ENCODE measurements at regions not wholly inside any gene's neighbourhood (a gene's known extent, or its start where the extent isn't known, plus 50 kb on each side); places are given as distances from the start of the nearest gene placed in this dataset.

DNA sequence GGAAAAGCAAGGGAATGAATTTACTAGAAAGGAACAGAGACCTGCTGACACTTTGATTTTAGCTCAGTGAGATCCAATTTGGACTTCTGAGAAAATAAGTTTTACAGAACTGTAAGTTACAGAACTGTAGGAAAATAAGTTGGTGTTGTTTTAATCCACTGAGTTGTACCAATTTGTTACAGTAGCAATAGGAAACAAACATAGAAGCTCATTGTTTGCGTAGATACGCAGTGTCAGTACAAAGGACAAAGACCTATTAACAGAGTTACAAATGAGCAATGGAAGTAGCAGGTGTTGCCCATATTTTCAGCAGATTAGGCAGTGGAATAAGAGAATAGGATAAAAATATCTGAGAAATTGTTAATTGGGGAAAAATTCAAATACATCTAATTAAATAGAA is 385.8 kb upstream of the CNTN6 start:
- H3K4me3 ChIP-seq (replicated peaks in 1 of 2; ENCODE audit: low read depth in 2 of 2, low read length in 2 of 2), result no peak overlapping the region
- TF ChIP-seq, protein P1, sequence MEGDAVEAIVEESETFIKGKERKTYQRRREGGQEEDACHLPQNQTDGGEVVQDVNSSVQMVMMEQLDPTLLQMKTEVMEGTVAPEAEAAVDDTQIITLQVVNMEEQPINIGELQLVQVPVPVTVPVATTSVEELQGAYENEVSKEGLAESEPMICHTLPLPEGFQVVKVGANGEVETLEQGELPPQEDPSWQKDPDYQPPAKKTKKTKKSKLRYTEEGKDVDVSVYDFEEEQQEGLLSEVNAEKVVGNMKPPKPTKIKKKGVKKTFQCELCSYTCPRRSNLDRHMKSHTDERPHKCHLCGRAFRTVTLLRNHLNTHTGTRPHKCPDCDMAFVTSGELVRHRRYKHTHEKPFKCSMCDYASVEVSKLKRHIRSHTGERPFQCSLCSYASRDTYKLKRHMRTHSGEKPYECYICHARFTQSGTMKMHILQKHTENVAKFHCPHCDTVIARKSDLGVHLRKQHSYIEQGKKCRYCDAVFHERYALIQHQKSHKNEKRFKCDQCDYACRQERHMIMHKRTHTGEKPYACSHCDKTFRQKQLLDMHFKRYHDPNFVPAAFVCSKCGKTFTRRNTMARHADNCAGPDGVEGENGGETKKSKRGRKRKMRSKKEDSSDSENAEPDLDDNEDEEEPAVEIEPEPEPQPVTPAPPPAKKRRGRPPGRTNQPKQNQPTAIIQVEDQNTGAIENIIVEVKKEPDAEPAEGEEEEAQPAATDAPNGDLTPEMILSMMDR (IDR thresholded peaks at IDR 0.05; ENCODE audit: low read depth, low read length), result no peak
- no peak for DNase-seq (ENCODE audit: low read depth in 2 of 2)

DNA sequence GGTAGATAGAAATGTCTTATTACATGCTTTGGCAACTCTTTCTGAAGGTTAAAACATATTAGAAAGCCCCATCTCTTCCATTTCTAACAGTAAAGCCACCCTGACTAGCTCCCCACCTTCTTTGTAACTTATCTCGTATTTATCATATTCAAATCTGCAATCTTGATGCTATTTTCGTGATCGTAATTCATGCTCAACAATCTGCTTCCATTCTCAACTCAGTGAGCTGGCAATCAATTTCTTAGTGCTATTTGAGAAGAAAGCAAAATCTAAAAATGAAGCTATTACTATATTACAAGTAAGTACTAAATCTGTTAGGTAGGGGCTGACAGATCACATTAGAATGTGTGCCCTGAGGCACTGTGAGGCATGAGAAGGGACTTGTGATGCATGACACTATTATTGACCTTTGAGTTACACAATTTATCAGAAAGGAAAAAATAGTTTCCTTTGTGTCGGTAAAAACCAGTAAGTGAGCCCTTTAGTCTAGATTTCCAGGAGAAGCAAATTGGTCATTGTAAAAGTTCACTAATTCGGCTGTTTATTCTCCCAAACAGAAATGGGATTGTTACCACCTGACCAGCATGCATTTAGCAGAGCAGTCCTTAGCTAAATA is 379.7 kb upstream of the CNTN6 start:
- no peak for DNase-seq (ENCODE audit: low read depth in 2 of 2)
- TF ChIP-seq, protein P1 (IDR thresholded peaks at IDR 0.05; ENCODE audit: low read depth, low read length), result no peak

DNA sequence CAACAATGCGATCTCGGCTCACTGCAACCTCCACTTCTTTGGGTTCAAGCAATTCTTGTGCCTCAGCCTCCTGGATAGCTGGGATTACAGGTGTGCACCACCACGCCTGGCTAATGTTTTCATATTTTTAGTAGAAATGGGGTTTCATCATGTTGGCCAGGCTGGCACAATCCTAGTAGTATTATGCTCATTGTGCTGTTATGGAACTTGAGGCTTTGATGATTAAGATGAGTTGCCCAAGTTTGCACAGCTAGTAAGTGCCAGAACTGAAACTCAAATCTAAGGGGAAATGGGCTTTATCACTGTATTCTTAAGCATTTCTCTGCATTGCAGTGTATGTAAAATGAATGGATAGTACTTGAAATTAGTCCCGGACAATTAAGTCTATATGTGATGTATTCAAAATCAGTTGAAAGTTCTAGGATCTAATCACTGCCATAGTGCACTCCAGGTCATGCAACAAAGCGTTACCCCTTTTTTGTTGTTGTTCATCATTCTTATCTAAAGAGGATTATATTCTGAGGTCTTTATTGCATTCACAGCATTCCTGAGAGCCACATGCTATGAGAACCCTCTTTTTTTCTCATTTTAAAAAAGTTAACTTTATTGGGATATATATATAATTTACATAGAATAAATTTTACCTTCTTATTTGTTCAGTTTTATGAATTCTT is 378.7 kb upstream of the CNTN6 start:
- no peak for DNase-seq (ENCODE audit: low read depth in 2 of 2)
- TF ChIP-seq, protein P1 (IDR thresholded peaks at IDR 0.05; ENCODE audit: low read depth, low read length), result no peak
- H3K4me3 ChIP-seq (replicated peaks in 1 of 2; ENCODE audit: low read depth in 2 of 2, low read length in 2 of 2), result no peak overlapping the region

More for the DNA sequence above, 379.7 kb upstream of the CNTN6 start:
- H3K4me3 ChIP-seq (replicated peaks in 1 of 2; ENCODE audit: low read depth in 2 of 2, low read length in 2 of 2), result no peak overlapping the region

- TF ChIP-seq, protein P1 (IDR thresholded peaks at IDR 0.05; ENCODE audit: low read depth, low read length), result no peak
- DNase-seq (ENCODE audit: low read depth in 2 of 2), result no peak
- no peak overlapping the region for H3K4me3 ChIP-seq (replicated peaks in 1 of 2; ENCODE audit: low read depth in 2 of 2, low read length in 2 of 2)
Observed at GRCh38 chr3:721086-721485, 371.7 kb upstream of the CNTN6 start.

DNA sequence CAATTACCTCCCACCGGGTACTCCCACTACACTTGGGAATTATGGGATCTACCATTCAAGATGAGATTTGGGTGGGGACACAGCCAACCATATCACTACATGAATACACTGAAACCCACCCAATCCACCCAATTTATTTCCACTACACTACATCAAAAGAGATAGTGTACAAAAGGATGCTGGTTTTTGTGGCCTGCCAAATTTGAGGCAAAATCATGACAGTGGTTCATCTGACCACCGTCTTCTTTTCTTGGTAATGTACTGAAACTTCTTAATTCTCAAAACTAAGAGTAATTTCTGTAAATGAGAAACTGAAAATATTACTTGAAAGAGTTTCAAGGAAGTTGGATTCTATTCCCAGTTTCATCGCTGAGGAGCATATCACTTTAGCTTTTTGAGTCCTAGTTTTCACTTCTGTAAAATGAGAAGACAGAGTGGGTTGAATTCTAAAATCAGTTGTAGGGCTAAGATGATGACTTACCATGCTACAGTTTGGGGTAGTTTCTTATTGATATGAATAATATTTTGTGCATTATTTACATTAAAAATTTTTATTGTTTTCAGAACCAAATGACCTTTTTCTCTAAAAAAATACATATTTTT is 360.4 kb upstream of the CNTN6 start:
- no peak for DNase-seq (ENCODE audit: low read depth in 2 of 2)
- TF ChIP-seq, protein P1 (IDR thresholded peaks at IDR 0.05; ENCODE audit: low read depth, low read length), result no peak
- no peak overlapping the region for H3K4me3 ChIP-seq (replicated peaks in 1 of 2; ENCODE audit: low read depth in 2 of 2, low read length in 2 of 2)

DNA sequence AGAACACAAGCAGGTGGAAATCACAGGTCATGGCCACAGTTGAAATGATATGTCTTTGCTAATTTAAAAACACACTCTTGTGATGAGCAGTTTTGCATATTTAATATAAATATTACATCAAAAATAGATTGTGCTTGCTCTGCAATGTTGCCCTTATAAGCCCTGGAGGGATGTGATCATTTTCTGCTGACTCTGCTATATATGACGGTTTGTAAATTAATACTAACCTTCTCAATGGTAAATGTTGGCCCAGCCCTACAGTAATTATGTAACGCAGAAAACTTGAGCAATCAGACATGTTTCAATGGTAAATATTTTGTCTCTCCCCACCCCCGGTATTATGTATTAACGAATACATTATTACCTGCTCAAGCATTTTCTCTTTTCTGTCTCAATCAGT is 359.5 kb upstream of the CNTN6 start:
- DNase-seq (ENCODE audit: low read depth in 2 of 2), result no peak
- TF ChIP-seq, protein P1 (IDR thresholded peaks at IDR 0.05; ENCODE audit: low read depth, low read length), result no peak
- H3K4me3 ChIP-seq (replicated peaks in 1 of 2; ENCODE audit: low read depth in 2 of 2, low read length in 2 of 2), result no peak overlapping the region
